Middle frontal gyrus (tissue), 1 donor: ENCODE measurements at regions not wholly inside any gene's neighbourhood (a gene's known extent, or its start where the extent isn't known, plus 50 kb on each side); places are given as distances from the start of the nearest gene placed in this dataset.
"Not testable (repeated sequence)": the region's sequence is repeated elsewhere in the genome, so short reads cannot be mapped to it uniquely, and the experiment has no call there.

Experiments
- DNase-seq: peaks from one replicate; pipeline ENCODE4 v3.0.0-alpha.2; 2015; ENCODE audit warnings: low spot score; ENCODE audit errors: extremely low spot score

GRCh38 chr9:32886021-32886420, 102.7 kb downstream of the TMEM215 start:
- DNase-seq, result no peak

- not testable (repeated sequence) for DNase-seq
These were observed 106.9 kb downstream of the APTX start for GRCh38 chr9:32894485-32894884.

GRCh38 chr9:32899181-32899580, 102.2 kb downstream of the APTX start:
- DNase-seq, result no peak

GRCh38 chr9:32899761-32900160, 101.7 kb downstream of the APTX start:
- no peak for DNase-seq

- DNase-seq, result no peak
These were observed 95.2 kb downstream of the APTX start for GRCh38 chr9:32906213-32906612.

- no peak for DNase-seq
These were observed 85.6 kb downstream of the APTX start for GRCh38 chr9:32915802-32916201.

GRCh38 chr9:32918628-32919027, 82.8 kb downstream of the APTX start:
- DNase-seq, result no peak
